ENCODE measurements at regions not wholly inside any gene's neighbourhood (a gene's known extent, or its start where the extent isn't known, plus 50 kb on each side); places are given as distances from the start of the nearest gene placed in this dataset.
A peak's percentile ranks its signal among the peaks of the same experiment; 100 is the strongest.
"Not testable (repeated sequence)": the region's sequence is repeated elsewhere in the genome, so short reads cannot be mapped to it uniquely, and the experiment has no call there.

DNA sequence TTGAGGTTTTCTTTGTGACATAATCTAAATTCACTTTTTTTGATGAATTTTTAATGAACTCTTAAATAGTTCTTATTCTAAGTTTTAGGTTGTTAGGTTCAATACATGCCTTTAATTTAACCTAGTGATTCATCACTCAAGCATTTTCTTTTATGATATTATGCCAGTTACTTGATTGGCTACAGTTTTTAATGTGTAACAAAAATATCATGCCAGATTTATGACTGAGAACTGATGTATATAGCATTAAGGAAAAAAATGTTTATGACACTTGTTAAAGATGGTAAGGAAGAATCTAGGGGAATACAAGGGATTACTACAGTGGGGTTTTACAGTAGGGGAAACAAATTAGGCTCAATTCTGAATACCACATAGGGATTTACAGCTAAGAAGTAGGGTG, 103.1 kb downstream of the VGLL3 start:
- no peak overlapping the region for H3K4me3 ChIP-seq (ENCODE audit: low read depth, low read length)
- DNase-seq (ENCODE audit: low read depth), result no peak
- TF ChIP-seq, protein P1, sequence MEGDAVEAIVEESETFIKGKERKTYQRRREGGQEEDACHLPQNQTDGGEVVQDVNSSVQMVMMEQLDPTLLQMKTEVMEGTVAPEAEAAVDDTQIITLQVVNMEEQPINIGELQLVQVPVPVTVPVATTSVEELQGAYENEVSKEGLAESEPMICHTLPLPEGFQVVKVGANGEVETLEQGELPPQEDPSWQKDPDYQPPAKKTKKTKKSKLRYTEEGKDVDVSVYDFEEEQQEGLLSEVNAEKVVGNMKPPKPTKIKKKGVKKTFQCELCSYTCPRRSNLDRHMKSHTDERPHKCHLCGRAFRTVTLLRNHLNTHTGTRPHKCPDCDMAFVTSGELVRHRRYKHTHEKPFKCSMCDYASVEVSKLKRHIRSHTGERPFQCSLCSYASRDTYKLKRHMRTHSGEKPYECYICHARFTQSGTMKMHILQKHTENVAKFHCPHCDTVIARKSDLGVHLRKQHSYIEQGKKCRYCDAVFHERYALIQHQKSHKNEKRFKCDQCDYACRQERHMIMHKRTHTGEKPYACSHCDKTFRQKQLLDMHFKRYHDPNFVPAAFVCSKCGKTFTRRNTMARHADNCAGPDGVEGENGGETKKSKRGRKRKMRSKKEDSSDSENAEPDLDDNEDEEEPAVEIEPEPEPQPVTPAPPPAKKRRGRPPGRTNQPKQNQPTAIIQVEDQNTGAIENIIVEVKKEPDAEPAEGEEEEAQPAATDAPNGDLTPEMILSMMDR (conservative IDR thresholded peaks at IDR 0.05; ENCODE audit: low read depth, low read length), result no peak

DNA sequence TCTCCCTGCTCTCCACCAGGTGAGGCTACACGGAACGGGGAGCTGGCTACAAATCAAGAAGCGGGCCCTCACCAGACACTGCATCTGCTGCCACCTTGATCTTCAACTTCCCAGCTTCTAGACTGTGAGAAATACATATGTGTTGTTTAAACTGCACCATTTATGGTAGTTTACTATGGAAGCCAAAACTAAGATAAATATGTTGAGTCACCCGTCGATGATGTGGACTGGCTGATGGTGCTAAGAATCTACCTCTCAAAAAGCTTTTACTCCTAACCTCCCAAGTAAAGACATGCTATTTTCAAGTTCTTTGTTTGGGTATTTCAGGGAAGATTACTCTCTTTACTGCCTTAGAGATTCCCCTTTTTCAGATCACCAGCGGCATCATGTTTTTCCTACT, 110.9 kb downstream of the VGLL3 start:
- TF ChIP-seq, protein P1 (conservative IDR thresholded peaks at IDR 0.05; ENCODE audit: low read depth, low read length), result no peak
- no peak overlapping the region for H3K4me3 ChIP-seq (ENCODE audit: low read depth, low read length)

DNA sequence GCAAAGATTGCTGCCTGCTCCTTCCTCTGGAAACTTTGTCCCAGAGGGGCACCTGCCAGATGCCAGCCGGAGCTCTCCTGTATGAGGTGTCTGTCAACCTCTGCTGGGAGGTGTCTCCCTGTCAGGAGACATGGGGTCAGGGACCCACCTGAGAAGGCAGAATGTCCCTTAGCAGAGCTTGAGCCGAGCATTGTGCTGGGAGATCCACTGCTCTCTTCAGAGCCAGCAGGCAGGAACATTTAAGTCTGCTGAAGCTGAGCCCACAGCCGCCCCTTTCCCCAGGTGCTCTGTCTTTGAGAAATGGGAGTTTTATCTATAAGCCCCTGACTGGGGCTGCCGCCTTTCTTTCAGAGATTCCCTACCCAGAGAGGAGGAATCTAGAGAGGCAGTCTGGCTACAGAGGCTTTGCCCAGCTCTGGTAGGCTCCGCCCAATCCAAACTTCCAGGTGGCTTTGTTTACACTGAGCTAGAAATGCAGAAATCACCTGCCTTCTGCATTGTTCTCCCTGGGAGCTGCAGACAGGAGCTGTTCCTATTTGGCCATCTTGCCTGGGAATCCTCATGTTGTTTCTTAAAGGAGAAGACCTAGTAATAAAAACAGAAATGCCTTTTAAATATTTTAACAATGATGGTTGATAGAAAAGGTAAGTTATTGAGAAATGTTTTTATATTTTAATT, 114.3 kb downstream of the VGLL3 start:
- DNase-seq (ENCODE audit: low read depth); H3K4me3 ChIP-seq (ENCODE audit: low read depth, low read length): not testable (repeated sequence)

More for the DNA sequence above, 110.9 kb downstream of the VGLL3 start:
- no peak for DNase-seq (ENCODE audit: low read depth)

DNA sequence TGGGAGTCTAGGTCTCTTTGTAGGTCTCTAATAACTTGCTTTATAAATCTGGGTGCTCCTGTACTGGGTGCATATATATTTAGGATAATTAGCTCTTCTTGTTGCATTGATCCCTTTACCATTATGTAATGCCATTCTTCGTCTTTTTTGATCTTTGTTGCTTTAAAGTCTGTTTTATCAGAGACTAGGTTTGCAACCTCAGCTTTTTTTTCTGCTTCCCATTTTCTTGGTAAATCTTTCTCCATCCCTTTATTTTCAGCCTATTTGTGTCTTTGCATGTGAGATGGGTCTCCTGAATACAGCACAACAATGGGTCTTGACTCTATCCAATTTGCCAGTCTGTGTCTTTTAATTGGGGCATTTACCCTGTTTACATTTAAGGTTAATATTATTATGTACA, 116.2 kb downstream of the VGLL3 start:
- not testable (repeated sequence) for H3K4me3 ChIP-seq (ENCODE audit: low read depth, low read length); DNase-seq (ENCODE audit: low read depth)

DNA sequence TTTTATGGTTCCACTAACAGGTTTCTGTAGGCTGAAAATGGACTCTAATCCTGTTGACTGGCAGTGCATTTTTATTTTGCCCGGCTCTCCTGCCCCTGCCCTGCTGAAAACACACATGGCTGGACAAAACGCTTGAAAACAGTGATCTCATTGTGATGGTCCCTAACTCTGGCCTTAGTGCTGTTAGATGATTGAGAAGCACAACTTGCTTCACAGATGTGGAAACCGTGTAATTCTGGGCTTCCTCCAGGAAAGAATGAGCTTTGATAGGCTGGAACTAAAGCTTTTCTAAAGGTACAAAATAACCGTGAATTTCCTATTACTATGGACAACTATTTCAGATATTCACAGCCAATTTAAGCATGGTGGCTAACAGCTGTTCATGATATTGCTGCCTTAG, 121.4 kb downstream of the VGLL3 start:
- H3K4me3 ChIP-seq (ENCODE audit: low read depth, low read length), result no peak overlapping the region
- DNase-seq (ENCODE audit: low read depth), result no peak
- TF ChIP-seq, protein P1 (conservative IDR thresholded peaks at IDR 0.05; ENCODE audit: low read depth, low read length), result no peak

DNA sequence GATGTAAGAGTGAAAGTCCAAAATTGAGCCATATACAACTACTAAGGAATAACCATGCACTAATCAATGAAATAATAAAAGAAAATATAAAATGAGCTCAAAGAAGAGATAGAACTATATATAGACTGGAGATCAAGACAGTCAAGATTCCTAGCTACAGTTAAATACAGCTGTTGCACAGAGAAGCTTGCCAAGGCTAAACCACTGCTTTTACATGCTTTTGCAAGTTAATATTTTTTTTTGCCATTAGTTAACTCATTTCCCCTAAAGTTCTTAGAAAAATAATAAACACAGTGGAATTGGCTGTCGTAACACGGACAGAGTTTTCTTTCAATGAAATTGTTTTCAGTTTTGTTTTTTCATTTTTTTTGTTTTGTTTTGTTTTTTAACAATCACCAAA, 123.0 kb downstream of the VGLL3 start:
- TF ChIP-seq, protein P1 (conservative IDR thresholded peaks at IDR 0.05; ENCODE audit: low read depth, low read length), result no peak
- H3K4me3 ChIP-seq (ENCODE audit: low read depth, low read length), result no peak overlapping the region
- DNase-seq (ENCODE audit: low read depth), result peak; percentile 75

DNA sequence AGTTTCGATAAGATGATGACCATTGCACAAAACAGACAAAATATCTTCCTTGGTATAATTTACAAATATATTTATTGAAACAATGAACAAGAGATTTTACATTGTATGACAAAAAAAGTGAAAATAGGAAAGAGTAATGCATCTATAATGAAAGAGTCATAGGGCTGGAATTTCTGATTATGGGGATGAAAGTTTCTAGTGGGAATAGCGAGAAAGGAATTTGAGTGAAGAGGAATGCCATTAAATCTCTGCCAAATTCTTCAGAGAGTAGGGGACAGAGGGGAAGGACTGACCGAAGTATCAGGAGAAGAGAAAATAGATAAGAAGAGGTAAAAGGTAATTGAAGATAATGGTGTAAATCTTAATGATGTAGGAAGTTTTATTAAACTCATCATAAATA, 125.4 kb downstream of the VGLL3 start:
- H3K4me3 ChIP-seq (ENCODE audit: low read depth, low read length), result no peak overlapping the region
- DNase-seq (ENCODE audit: low read depth), result peak; percentile 16
- TF ChIP-seq, protein P1 (conservative IDR thresholded peaks at IDR 0.05; ENCODE audit: low read depth, low read length), result no peak

DNA sequence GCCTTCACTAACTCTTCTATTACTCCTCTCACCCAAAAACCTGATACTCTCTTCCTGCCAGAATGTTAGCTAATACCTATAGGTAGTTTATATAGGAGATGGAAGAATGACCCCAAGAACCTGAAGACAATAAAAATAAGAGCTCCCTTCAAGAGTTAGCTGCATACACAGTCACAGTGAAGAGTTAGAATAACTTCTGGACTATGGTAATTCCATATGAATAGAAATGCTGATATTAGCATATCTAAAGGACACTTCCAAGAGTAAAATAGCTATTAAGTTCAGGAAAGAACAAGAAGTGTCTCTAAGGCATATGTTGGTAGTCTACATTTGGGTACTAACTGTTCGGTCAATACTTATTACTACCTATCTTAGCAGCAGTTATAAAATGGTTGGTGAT, 134.2 kb downstream of the VGLL3 start:
- no peak for DNase-seq (ENCODE audit: low read depth)
- TF ChIP-seq, protein P1 (conservative IDR thresholded peaks at IDR 0.05; ENCODE audit: low read depth, low read length), result no peak

More for the DNA sequence above, 134.2 kb downstream of the VGLL3 start:
- H3K4me3 ChIP-seq (ENCODE audit: low read depth, low read length), result no peak overlapping the region

Measured in choroid plexus epithelial cell (primary cell).